ENCODE measurements at regions not wholly inside any gene's neighbourhood (a gene's known extent, or its start where the extent isn't known, plus 50 kb on each side); places are given as distances from the start of the nearest gene placed in this dataset.

GRCh38 chr2:144230448-144231085, 289.4 kb downstream of the ZEB2 start (continued):
- TF ChIP-seq HSF4 (CRISPR knock-in tag; IDR thresholded peaks at IDR 0.05; ENCODE audit: borderline replicate concordance) (no peak), GTF2E2 (tag; IDR thresholded peaks at IDR 0.05) (no peak), ZNF583 (CRISPR knock-in tag; IDR thresholded peaks at IDR 0.05) (no peak), KAT2B (IDR thresholded peaks at IDR 0.05; ENCODE audit: low read depth, low read length) (no peak), HOXB6 (CRISPR knock-in tag; IDR thresholded peaks at IDR 0.05; ENCODE audit: borderline replicate concordance) (no peak), HLTF (IDR thresholded peaks at IDR 0.05) (no peak), SMAD4 (CRISPR knock-in tag; conservative IDR thresholded peaks at IDR 0.05) (0 out of 2 replicates have a peak, but pooled peaks have one; percentile 49), BRF1 (IDR thresholded peaks at IDR 0.05; ENCODE audit: borderline replicate concordance, extremely low read depth, insufficient read length) (no peak), POLR2H (tag; IDR thresholded peaks at IDR 0.05; ENCODE audit: low read depth) (peak; percentile 53; the same call in 1 of the 2 replicates), PTTG1 (tag; IDR thresholded peaks at IDR 0.05; ENCODE audit: low read depth) (no peak), MCM3 (IDR thresholded peaks at IDR 0.05) (no peak), PHB (CRISPR knock-in tag; IDR thresholded peaks at IDR 0.05) (no peak), KLF10 (CRISPR knock-in tag; IDR thresholded peaks at IDR 0.05) (no peak), ZNF146 (CRISPR knock-in tag; IDR thresholded peaks at IDR 0.05; ENCODE audit: unreplicated experiment) (no peak), ZNF174 (CRISPR knock-in tag; IDR thresholded peaks at IDR 0.05) (no peak)
- TF ChIP-seq, protein P1, sequence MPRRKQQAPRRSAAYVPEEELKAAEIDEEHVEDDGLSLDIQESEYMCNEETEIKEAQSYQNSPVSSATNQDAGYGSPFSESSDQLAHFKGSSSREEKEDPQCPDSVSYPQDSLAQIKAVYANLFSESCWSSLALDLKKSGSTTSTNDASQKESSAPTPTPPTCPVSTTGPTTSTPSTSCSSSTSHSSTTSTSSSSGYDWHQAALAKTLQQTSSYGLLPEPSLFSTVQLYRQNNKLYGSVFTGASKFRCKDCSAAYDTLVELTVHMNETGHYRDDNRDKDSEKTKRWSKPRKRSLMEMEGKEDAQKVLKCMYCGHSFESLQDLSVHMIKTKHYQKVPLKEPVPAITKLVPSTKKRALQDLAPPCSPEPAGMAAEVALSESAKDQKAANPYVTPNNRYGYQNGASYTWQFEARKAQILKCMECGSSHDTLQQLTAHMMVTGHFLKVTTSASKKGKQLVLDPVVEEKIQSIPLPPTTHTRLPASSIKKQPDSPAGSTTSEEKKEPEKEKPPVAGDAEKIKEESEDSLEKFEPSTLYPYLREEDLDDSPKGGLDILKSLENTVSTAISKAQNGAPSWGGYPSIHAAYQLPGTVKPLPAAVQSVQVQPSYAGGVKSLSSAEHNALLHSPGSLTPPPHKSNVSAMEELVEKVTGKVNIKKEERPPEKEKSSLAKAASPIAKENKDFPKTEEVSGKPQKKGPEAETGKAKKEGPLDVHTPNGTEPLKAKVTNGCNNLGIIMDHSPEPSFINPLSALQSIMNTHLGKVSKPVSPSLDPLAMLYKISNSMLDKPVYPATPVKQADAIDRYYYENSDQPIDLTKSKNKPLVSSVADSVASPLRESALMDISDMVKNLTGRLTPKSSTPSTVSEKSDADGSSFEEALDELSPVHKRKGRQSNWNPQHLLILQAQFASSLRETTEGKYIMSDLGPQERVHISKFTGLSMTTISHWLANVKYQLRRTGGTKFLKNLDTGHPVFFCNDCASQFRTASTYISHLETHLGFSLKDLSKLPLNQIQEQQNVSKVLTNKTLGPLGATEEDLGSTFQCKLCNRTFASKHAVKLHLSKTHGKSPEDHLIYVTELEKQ (CRISPR knock-in tag; IDR thresholded peaks at IDR 0.05): no peak
- TF ChIP-seq, protein P2, sequence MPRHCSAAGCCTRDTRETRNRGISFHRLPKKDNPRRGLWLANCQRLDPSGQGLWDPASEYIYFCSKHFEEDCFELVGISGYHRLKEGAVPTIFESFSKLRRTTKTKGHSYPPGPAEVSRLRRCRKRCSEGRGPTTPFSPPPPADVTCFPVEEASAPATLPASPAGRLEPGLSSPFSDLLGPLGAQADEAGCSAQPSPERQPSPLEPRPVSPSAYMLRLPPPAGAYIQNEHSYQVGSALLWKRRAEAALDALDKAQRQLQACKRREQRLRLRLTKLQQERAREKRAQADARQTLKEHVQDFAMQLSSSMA (CRISPR knock-in tag; IDR thresholded peaks at IDR 0.05): no peak
- TF ChIP-seq, protein P3, sequence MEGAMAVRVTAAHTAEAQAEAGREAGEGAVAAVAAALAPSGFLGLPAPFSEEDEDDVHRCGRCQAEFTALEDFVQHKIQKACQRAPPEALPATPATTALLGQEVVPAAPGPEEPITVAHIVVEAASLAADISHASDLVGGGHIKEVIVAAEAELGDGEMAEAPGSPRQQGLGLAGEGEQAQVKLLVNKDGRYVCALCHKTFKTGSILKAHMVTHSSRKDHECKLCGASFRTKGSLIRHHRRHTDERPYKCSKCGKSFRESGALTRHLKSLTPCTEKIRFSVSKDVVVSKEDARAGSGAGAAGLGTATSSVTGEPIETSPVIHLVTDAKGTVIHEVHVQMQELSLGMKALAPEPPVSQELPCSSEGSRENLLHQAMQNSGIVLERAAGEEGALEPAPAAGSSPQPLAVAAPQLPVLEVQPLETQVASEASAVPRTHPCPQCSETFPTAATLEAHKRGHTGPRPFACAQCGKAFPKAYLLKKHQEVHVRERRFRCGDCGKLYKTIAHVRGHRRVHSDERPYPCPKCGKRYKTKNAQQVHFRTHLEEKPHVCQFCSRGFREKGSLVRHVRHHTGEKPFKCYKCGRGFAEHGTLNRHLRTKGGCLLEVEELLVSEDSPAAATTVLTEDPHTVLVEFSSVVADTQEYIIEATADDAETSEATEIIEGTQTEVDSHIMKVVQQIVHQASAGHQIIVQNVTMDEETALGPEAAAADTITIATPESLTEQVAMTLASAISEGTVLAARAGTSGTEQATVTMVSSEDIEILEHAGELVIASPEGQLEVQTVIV (CRISPR knock-in tag; IDR thresholded peaks at IDR 0.05; ENCODE audit: borderline replicate concordance): no peak
- TF ChIP-seq, protein P4, sequence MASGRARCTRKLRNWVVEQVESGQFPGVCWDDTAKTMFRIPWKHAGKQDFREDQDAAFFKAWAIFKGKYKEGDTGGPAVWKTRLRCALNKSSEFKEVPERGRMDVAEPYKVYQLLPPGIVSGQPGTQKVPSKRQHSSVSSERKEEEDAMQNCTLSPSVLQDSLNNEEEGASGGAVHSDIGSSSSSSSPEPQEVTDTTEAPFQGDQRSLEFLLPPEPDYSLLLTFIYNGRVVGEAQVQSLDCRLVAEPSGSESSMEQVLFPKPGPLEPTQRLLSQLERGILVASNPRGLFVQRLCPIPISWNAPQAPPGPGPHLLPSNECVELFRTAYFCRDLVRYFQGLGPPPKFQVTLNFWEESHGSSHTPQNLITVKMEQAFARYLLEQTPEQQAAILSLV (tag; IDR thresholded peaks at IDR 0.05): no peak
- TF ChIP-seq, protein P5, sequence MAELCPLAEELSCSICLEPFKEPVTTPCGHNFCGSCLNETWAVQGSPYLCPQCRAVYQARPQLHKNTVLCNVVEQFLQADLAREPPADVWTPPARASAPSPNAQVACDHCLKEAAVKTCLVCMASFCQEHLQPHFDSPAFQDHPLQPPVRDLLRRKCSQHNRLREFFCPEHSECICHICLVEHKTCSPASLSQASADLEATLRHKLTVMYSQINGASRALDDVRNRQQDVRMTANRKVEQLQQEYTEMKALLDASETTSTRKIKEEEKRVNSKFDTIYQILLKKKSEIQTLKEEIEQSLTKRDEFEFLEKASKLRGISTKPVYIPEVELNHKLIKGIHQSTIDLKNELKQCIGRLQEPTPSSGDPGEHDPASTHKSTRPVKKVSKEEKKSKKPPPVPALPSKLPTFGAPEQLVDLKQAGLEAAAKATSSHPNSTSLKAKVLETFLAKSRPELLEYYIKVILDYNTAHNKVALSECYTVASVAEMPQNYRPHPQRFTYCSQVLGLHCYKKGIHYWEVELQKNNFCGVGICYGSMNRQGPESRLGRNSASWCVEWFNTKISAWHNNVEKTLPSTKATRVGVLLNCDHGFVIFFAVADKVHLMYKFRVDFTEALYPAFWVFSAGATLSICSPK (IDR thresholded peaks at IDR 0.05; ENCODE audit: borderline replicate concordance): no peak
